ENCODE measurements at regions not wholly inside any gene's neighbourhood (a gene's known extent, or its start where the extent isn't known, plus 50 kb on each side); places are given as distances from the start of the nearest gene placed in this dataset.

DNA sequence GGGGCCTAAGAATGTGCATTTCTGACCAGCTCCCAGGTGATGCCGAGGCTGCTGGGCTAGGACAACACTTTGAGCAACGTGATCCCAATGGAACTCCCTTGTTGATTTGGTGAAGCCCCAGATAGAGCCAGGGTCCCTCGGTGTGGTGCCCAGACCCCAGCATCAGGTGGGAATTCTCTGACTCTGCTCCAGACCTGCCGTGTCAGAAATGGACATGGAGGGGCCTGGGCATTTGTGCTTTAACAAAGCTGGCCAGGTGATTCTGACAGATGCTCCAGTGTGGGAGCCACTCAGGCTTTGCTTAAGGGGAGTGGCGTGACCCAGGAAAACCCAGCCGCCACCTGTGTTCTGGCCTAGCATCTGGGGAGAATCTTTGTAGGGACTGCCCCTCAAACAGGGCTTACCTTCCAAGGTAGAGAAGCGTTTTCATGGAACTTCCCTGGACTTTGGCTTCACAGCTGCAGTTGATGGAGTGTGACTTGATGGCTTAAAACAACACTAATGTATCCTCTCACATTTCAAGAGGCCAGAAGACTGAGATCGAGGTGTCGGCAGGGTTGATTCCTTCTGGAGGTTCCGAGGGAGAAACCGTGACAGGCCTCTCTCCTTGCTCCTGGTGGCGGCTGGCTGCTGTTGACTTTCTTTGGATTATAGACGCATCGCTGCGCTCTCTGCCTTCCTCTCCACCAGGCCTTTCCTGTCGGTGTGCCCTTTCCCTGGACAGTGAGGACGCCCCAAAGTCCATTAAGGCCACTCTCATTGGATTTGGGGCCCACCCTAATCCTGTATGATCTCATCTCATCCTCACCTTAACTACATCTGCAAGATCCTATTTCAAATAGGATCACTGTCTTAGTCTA, 57.0 kb upstream of the HDAC4 start:
- TF ChIP-seq EZH2 (IDR thresholded peaks at IDR 0.05; ENCODE audit: low read length), result no peak
- TF ChIP-seq, protein P1, sequence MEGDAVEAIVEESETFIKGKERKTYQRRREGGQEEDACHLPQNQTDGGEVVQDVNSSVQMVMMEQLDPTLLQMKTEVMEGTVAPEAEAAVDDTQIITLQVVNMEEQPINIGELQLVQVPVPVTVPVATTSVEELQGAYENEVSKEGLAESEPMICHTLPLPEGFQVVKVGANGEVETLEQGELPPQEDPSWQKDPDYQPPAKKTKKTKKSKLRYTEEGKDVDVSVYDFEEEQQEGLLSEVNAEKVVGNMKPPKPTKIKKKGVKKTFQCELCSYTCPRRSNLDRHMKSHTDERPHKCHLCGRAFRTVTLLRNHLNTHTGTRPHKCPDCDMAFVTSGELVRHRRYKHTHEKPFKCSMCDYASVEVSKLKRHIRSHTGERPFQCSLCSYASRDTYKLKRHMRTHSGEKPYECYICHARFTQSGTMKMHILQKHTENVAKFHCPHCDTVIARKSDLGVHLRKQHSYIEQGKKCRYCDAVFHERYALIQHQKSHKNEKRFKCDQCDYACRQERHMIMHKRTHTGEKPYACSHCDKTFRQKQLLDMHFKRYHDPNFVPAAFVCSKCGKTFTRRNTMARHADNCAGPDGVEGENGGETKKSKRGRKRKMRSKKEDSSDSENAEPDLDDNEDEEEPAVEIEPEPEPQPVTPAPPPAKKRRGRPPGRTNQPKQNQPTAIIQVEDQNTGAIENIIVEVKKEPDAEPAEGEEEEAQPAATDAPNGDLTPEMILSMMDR (optimal IDR thresholded peaks at IDR 0.05 in 1 of 3, IDR thresholded peaks at IDR 0.05 in 1 of 3, conservative IDR thresholded peaks at IDR 0.05 in 1 of 3; ENCODE audit: extremely low read depth in 1 of 3, insufficient read depth in 2 of 3, low read length in 3 of 3), result no peak
- H3K36me3 ChIP-seq (ENCODE audit: control insufficient read depth in 2 of 2, extremely low read depth in 1 of 2, insufficient read depth in 2 of 2, low read length in 2 of 2), result no peaks in the 10 kb centered on the region
- peaks cover 4% of the 10 kb centered on the region for H3K27me3 ChIP-seq (ENCODE audit: control insufficient read depth, extremely low read depth, insufficient read depth, low read length)
- DNase-seq (ENCODE audit: low read depth, low spot score) (no peak), FAIRE-seq (no peak)
- no peaks in the 10 kb centered on the region for H3K9me3 ChIP-seq (ENCODE audit: control insufficient read depth, low read depth, low read length)
- no peaks in the 10 kb centered on the region for H3K9me1 ChIP-seq (ENCODE audit: control insufficient read depth, extremely low read depth, insufficient read depth, low read length)
- dilution Hi-C loops (cut with MboI; ENCODE audit: extremely low pct_ligation_motif_present, low sequenced_read_pairs), result no loop called here
- no peak overlapping the region for H3K4me2 ChIP-seq (ENCODE audit: control insufficient read depth, extremely low read depth, insufficient read depth, low read depth, low read length)
- no peak overlapping the region for H3K4me3 ChIP-seq (ENCODE audit: control insufficient read depth in 2 of 3, extremely low read depth in 1 of 3, insufficient read depth in 2 of 3, low read depth in 1 of 3, low read length in 3 of 3)
- H3K27ac ChIP-seq (ENCODE audit: control insufficient read depth, insufficient read depth, low read length), result no peak overlapping the region
- no peak overlapping the region for H2AFZ ChIP-seq (ENCODE audit: control insufficient read depth, low read length)
- no peak overlapping the region for H3K9ac ChIP-seq (ENCODE audit: control insufficient read depth, extremely low read depth, insufficient read depth, low read length)
- H4K20me1 ChIP-seq (ENCODE audit: control insufficient read depth, extremely low read depth, insufficient read depth, low read length), result no peaks in the 10 kb centered on the region
- H3K4me1 ChIP-seq (ENCODE audit: control insufficient read depth, extremely low read depth, insufficient read depth, low read length), result no peaks in the 10 kb centered on the region
- no peaks in the 10 kb centered on the region for H3K79me2 ChIP-seq (ENCODE audit: control insufficient read depth, insufficient read depth, low read length)

DNA sequence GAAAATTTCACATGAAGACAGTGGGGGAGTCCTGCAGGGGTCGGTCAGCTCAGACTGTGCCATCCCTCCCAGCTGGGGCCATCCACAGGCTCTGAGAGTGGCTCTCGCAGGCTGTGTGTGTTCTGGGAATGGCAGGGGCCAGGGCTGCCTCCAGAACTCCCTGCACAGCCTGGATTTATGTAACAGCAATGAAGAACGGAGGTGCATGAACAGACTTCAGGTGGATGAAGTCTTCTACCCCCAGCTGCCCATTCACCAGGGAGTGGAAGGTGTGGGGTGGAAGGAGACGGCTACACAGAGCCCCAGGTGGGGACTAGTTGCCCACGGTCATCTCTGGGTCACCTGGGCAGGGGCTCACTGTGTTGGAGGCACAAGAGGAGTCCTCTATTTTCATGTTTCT, 56.1 kb upstream of the HDAC4 start:
- no peaks in the 10 kb centered on the region for H3K9me3 ChIP-seq (ENCODE audit: control insufficient read depth, low read depth, low read length)
- no peaks in the 10 kb centered on the region for H3K36me3 ChIP-seq (ENCODE audit: control insufficient read depth in 2 of 2, extremely low read depth in 1 of 2, insufficient read depth in 2 of 2, low read length in 2 of 2)
- H3K9me1 ChIP-seq (ENCODE audit: control insufficient read depth, extremely low read depth, insufficient read depth, low read length), result no peaks in the 10 kb centered on the region
- H3K27me3 ChIP-seq (ENCODE audit: control insufficient read depth, extremely low read depth, insufficient read depth, low read length), result peaks cover 4% of the 10 kb centered on the region
- H2AFZ ChIP-seq (ENCODE audit: control insufficient read depth, low read length), result no peak overlapping the region
- TF ChIP-seq, protein P1 (optimal IDR thresholded peaks at IDR 0.05 in 1 of 3, IDR thresholded peaks at IDR 0.05 in 1 of 3, conservative IDR thresholded peaks at IDR 0.05 in 1 of 3; ENCODE audit: extremely low read depth in 1 of 3, insufficient read depth in 2 of 3, low read length in 3 of 3), result no peak
- no peak for TF ChIP-seq EZH2 (IDR thresholded peaks at IDR 0.05; ENCODE audit: low read length)
- H3K4me2 ChIP-seq (ENCODE audit: control insufficient read depth, extremely low read depth, insufficient read depth, low read depth, low read length), result no peak overlapping the region
- no peaks in the 10 kb centered on the region for H4K20me1 ChIP-seq (ENCODE audit: control insufficient read depth, extremely low read depth, insufficient read depth, low read length)
- no peak overlapping the region for H3K27ac ChIP-seq (ENCODE audit: control insufficient read depth, insufficient read depth, low read length)
- no peak overlapping the region for H3K9ac ChIP-seq (ENCODE audit: control insufficient read depth, extremely low read depth, insufficient read depth, low read length)
- dilution Hi-C loops (cut with MboI; ENCODE audit: extremely low pct_ligation_motif_present, low sequenced_read_pairs), result no loop called here
- no peak for FAIRE-seq
- no peaks in the 10 kb centered on the region for H3K4me1 ChIP-seq (ENCODE audit: control insufficient read depth, extremely low read depth, insufficient read depth, low read length)
- no peak overlapping the region for H3K4me3 ChIP-seq (ENCODE audit: control insufficient read depth in 2 of 3, extremely low read depth in 1 of 3, insufficient read depth in 2 of 3, low read depth in 1 of 3, low read length in 3 of 3)
- no peak for DNase-seq (ENCODE audit: low read depth, low spot score)
- H3K79me2 ChIP-seq (ENCODE audit: control insufficient read depth, insufficient read depth, low read length), result no peaks in the 10 kb centered on the region

All from keratinocyte (primary cell).